GM21619 (cell line): ENCODE measurements at regions not wholly inside any gene's neighbourhood (a gene's known extent, or its start where the extent isn't known, plus 50 kb on each side); places are given as distances from the start of the nearest gene placed in this dataset.
"Not testable (repeated sequence)": the region's sequence is repeated elsewhere in the genome, so short reads cannot be mapped to it uniquely, and the experiment has no call there.

Experiments used
- ATAC-seq: cut with Tn5 transposase; IDR thresholded peaks from one replicate; pipeline ENCODE4 v1.9.1; 2021; ENCODE audit not compliant: unreplicated experiment

GRCh38 chr6:105858639-105859038, 227.5 kb upstream of the PRDM1 start:
- ATAC-seq = not testable (repeated sequence)

- ATAC-seq = no peak
Measured at GRCh38 chr6:105855433-105855832, 230.7 kb upstream of the PRDM1 start.

GRCh38 chr6:105853979-105854378, 232.2 kb upstream of the PRDM1 start:
- ATAC-seq = not testable (repeated sequence)

- ATAC-seq = no peak
Measured at GRCh38 chr6:105851606-105852005, 234.5 kb upstream of the PRDM1 start.

GRCh38 chr6:105851113-105851580, 235.0 kb upstream of the PRDM1 start:
- no peak for ATAC-seq

- ATAC-seq = no peak
Measured at GRCh38 chr6:105850261-105851112, 235.6 kb upstream of the PRDM1 start.

- no peak for ATAC-seq
Measured at GRCh38 chr6:105849746-105850145, 236.4 kb upstream of the PRDM1 start.

- no peak for ATAC-seq
Measured at GRCh38 chr6:105847433-105847832, 238.7 kb upstream of the PRDM1 start.

GRCh38 chr6:105844275-105844883, 241.8 kb upstream of the PRDM1 start:
- ATAC-seq = no peak

GRCh38 chr6:105839266-105839665, 246.9 kb upstream of the PRDM1 start:
- no peak for ATAC-seq

GRCh38 chr6:105838171-105838570, 248.0 kb upstream of the PRDM1 start:
- no peak for ATAC-seq

- no peak for ATAC-seq
Measured at GRCh38 chr6:105836889-105837288, 249.2 kb upstream of the PRDM1 start.

GRCh38 chr6:105836379-105836778, 249.8 kb upstream of the PRDM1 start:
- ATAC-seq = no peak

- ATAC-seq = no peak
Measured at GRCh38 chr6:105835373-105835772, 250.8 kb upstream of the PRDM1 start.

- ATAC-seq = no peak
Measured at GRCh38 chr6:105833959-105834947, 251.9 kb upstream of the PRDM1 start.

- ATAC-seq = no peak
Measured at GRCh38 chr6:105832313-105832761, 253.8 kb upstream of the PRDM1 start.

- no peak for ATAC-seq
Measured at GRCh38 chr6:105831311-105832097, 254.6 kb upstream of the PRDM1 start.

- peak; percentile 13 for ATAC-seq
Measured at GRCh38 chr6:105825210-105825609, 260.9 kb upstream of the PRDM1 start.

GRCh38 chr6:105824732-105825131, 261.4 kb upstream of the PRDM1 start:
- ATAC-seq = peak; percentile 66

GRCh38 chr6:105821777-105822176, 264.4 kb upstream of the PRDM1 start:
- ATAC-seq = no peak
